Heart left ventricle (tissue), 16 donors: ENCODE measurements at regions not wholly inside any gene's neighbourhood (a gene's known extent, or its start where the extent isn't known, plus 50 kb on each side); places are given as distances from the start of the nearest gene placed in this dataset.

Experiments used
- ATAC-seq, 4 donors: fragments of 200-7000 bp; cut with Tn5 transposase; one replicate each; pipeline ENCODE4 v1.9.1; 2020 to 2022; ENCODE audit warnings: moderate library complexity in 4 of 4, mild to moderate bottlenecking in 3 of 4, moderate number of reproducible peaks in 1 of 4
- DNase-seq, 5 donors: peaks; one replicate each; pipeline ENCODE4 v3.0.0-alpha.2; 2020
- H3K27ac ChIP-seq, 12 donors: fragments of 200-600 bp; sonication (generic) in 4 of 12; one replicate each; pipeline versions ENCODE4 v1.5.0 to v1.8.0; 2016 to 2022; ENCODE audit warnings: mild to moderate bottlenecking in 2 of 12
- H3K27me3 ChIP-seq, 9 donors: fragments of 200-600 bp; sonication (generic) in 2 of 9; one replicate each; pipeline versions ENCODE4 v1.5.1 to v1.8.0; 2016 to 2022; ENCODE audit warnings: mild to moderate bottlenecking in 3 of 9
- H3K36me3 ChIP-seq, 9 donors: fragments of 200-600 bp; sonication (generic) in 2 of 9; one replicate each; pipeline versions ENCODE4 v1.5.0 to v1.8.0; 2018 to 2022; ENCODE audit warnings: mild to moderate bottlenecking in 2 of 9
- H3K4me1 ChIP-seq, 12 donors: fragments of 200-600 bp; sonication (generic) in 4 of 12; one replicate each; pipeline versions ENCODE4 v1.5.0 to v1.8.0; 2016 to 2022; ENCODE audit warnings: mild to moderate bottlenecking in 3 of 12
- H3K4me3 ChIP-seq, 12 donors: fragments of 200-600 bp; sonication (generic) in 4 of 12; one replicate each; pipeline versions ENCODE4 v1.5.0 to v1.8.0; 2017 to 2022; ENCODE audit warnings: mild to moderate bottlenecking in 9 of 12, moderate library complexity in 4 of 12
- H3K9me3 ChIP-seq, 12 donors: fragments of 200-600 bp; sonication (generic) in 4 of 12; one replicate each; pipeline versions ENCODE4 v1.5.0 to v1.8.0; 2016 to 2022; ENCODE audit warnings: mild to moderate bottlenecking in 1 of 12
- CTCF ChIP-seq, 12 donors: fragments of 200-600 bp; sonication (generic) in 4 of 12; IDR thresholded peaks; one replicate each; pipeline versions ENCODE4 v1.5.0 to v1.8.0; 2018 to 2022; ENCODE audit warnings: antibody characterized with exemption in 12 of 12, mild to moderate bottlenecking in 5 of 12
- POLR2A ChIP-seq, 2 donors: fragments of 450-650 bp; IDR thresholded peaks; one replicate each; pipeline ENCODE4 v1.6.1; 2017; ENCODE audit warnings: antibody characterized with exemption in 2 of 2, mild to moderate bottlenecking in 2 of 2, moderate library complexity in 2 of 2
- WGBS, 4 donors: extraction: QIAGEN DNeasy Blood & Tissue Kit in 2 of 4; methylation state at CpG; one replicate each; pipeline versions ENCODE4 v1.1.5 to v1.1.7; 2013 to 2018; 5-methylcytosine and 5-hydroxymethylcytosine counted together
- intact Hi-C, 10 donors: fragments of 100-400 bp; cut with DNase I; formaldehyde crosslinking; loops; one replicate each; pipeline versions ENCODE4 v1.11.1 to v1.14.2; 2022
- donor health status: ischemic (EF 13 %, LVEDD 7.1; RV severe dilation, severe dysfunction).
- donor health status: healthy with polysubstance abuse.
- donor health status: DM: no; HTN: yes; CAD: no.
- donor health status: DM: no; HTN: no; CAD: no.
- donor health status: ischemic (EF 25% LVEDD 6.9; RV normal size, moderate dysfunction).
- donor health status: ischemic (EF 25% LVEDD 5.7; RV mildly dilated, moderate dysfunction).
- donor health status: healthy.
- donor health status: DM: yes; HTN: yes; CAD: no.
- donor health status: ischemic (EF 35%, LVEDD 5.7; RV mildly dilated, moderate dysfunction).
- donor health status: nonischemic (EF 11% LVEDD 7.7; RV severe dilation, severe dysfunction).
- donor health status: DM: yes; HTN: yes; CAD: no.
- donor health status: PGD.
- donor health status: ischemic (EF 29% LVEDD 5.4; RV normal size, mild dysfunction).
- donor health status: nonischemic (EF 23%, LVEDD 6.1; RV moderate dilation, normal function).

GRCh38 chr6:113654396-113654795 is 202.7 kb upstream of the MARCKS start:
- ATAC-seq (peak in 3 of 4 donors; percentile 44 to 81 (median 47)), DNase-seq (peak in 4 of 5 donors; percentile 27 to 53 (median 37))
- no peaks in the 10 kb centered on the region for H3K27me3 ChIP-seq
- TF ChIP-seq POLR2A (IDR thresholded peaks at IDR 0.05) (no peak), CTCF (IDR thresholded peaks at IDR 0.05) (no peak)
- H3K9me3 ChIP-seq, result no peaks in the 10 kb centered on the region
- H3K27ac ChIP-seq, result peak overlapping the region in 1 of 12 donors; percentile 22
- intact Hi-C loops, result no loop called here
- H3K36me3 ChIP-seq, result no peaks in the 10 kb centered on the region
- H3K4me3 ChIP-seq, result no peak overlapping the region
- H3K4me1 ChIP-seq, result peaks cover 0 to 23% (median 0%) of the 10 kb centered on the region in 12 donors

GRCh38 chr6:113655761-113656160 is 201.4 kb upstream of the MARCKS start:
- ATAC-seq (no peak), DNase-seq (no peak)
- TF ChIP-seq POLR2A (IDR thresholded peaks at IDR 0.05) (no peak), CTCF (IDR thresholded peaks at IDR 0.05) (no peak)
- Histone ChIP-seq H3K27me3 (no peaks in the 10 kb centered on the region), H3K9me3 (no peaks in the 10 kb centered on the region), H3K4me3 (no peak overlapping the region), H3K36me3 (no peaks in the 10 kb centered on the region), H3K4me1 (peaks cover 0 to 12% (median 0%) of the 10 kb centered on the region in 12 donors), H3K27ac (no peak overlapping the region)
- intact Hi-C loops, result no loop called here
- WGBS, 4 donors, result 96 to 97% (median 96%) methylated on average over 3 of the region's 3 CpGs

- no peaks in the 10 kb centered on the region for H3K9me3 ChIP-seq
- H3K27ac ChIP-seq, result no peak overlapping the region
- DNase-seq, result no peak
- H3K4me3 ChIP-seq, result no peak overlapping the region
- intact Hi-C loops, result no loop called here
- no peaks in the 10 kb centered on the region for H3K36me3 ChIP-seq
- WGBS, 4 donors, result 95 to 99% (median 98%) methylated on average over 4 of the region's 4 CpGs
- no peaks in the 10 kb centered on the region for H3K27me3 ChIP-seq
- ATAC-seq, result no peak
- no peak for TF ChIP-seq CTCF (IDR thresholded peaks at IDR 0.05)
- TF ChIP-seq POLR2A (IDR thresholded peaks at IDR 0.05), result no peak
- H3K4me1 ChIP-seq, result peaks cover 0 to 11% (median 0%) of the 10 kb centered on the region in 12 donors
Observed at GRCh38 chr6:113659762-113660404, 197.3 kb upstream of the MARCKS start.

- Histone ChIP-seq H3K36me3 (no peaks in the 10 kb centered on the region), H3K4me3 (no peak overlapping the region), H3K27ac (no peak overlapping the region), H3K4me1 (peaks cover 0 to 11% (median 0%) of the 10 kb centered on the region in 12 donors), H3K27me3 (no peaks in the 10 kb centered on the region), H3K9me3 (no peaks in the 10 kb centered on the region)
- intact Hi-C loops, result no loop called here
- DNase-seq, result no peak
- TF ChIP-seq POLR2A (IDR thresholded peaks at IDR 0.05) (no peak), CTCF (IDR thresholded peaks at IDR 0.05) (no peak)
- no peak for ATAC-seq
- 60 to 99% (median 81%) methylated on average over 2 of the region's 2 CpGs for WGBS, 4 donors
Observed at GRCh38 chr6:113660819-113661218, 196.3 kb upstream of the MARCKS start.
